HepG2 (cell line): ENCODE measurements at regions not wholly inside any gene's neighbourhood (a gene's known extent, or its start where the extent isn't known, plus 50 kb on each side); places are given as distances from the start of the nearest gene placed in this dataset.

ENCODE experiments used
- BRD4 ChIP-seq: sonication (generic); formaldehyde crosslinking; IDR thresholded peaks from 2 replicates; pipeline ENCODE4 v1.4.0; 2020; ENCODE audit warnings: missing genetic modification reagents
- EP300 ChIP-seq, 3 experiments: sonication (generic) in 1 of 3; formaldehyde crosslinking in 1 of 3; IDR thresholded peaks; 2 replicates each; pipeline versions ENCODE4 v1.5.1 to v1.6.1; 2011 to 2020; ENCODE audit warnings: low read depth in 2 of 3, low read length in 2 of 3, borderline replicate concordance in 1 of 3, improper control_type of control experiment in 1 of 3, mild to moderate bottlenecking in 1 of 3, missing genetic modification reagents in 1 of 3, moderate library complexity in 1 of 3
- GABPA ChIP-seq, 2 experiments: IDR thresholded peaks; 2 replicates each; pipeline ENCODE4 v1.6.1; 2011 to 2016; ENCODE audit warnings: low read depth in 2 of 2, low read length in 1 of 2, missing biosample characterization in 1 of 2, missing genetic modification characterization in 1 of 2
- KDM5A ChIP-seq: fragments of 200-600 bp; sonication (generic); IDR thresholded peaks from 2 replicates; pipeline ENCODE4 v1.7.0; 2018; ENCODE audit warnings: antibody characterized with exemption, mild to moderate bottlenecking, low read length, borderline replicate concordance
- KLF11 ChIP-seq: IDR thresholded peaks from 2 replicates; pipeline ENCODE4 v1.6.1; 2016; ENCODE audit warnings: missing compliant biosample characterization
- MAF1 ChIP-seq: sonication (generic); formaldehyde crosslinking; IDR thresholded peaks from 2 replicates; pipeline ENCODE4 v1.5.0; 2020; ENCODE audit warnings: missing genetic modification reagents, borderline replicate concordance
- POLR2A ChIP-seq, 2 experiments: IDR thresholded peaks; 2 replicates each; pipeline ENCODE4 v1.6.1; 2011; ENCODE audit warnings: low read depth in 2 of 2, low read length in 2 of 2, mild to moderate bottlenecking in 1 of 2, moderate library complexity in 1 of 2; ENCODE audit not compliant: insufficient read depth in 1 of 2
- SETDB1 ChIP-seq: sonication (generic); formaldehyde crosslinking; IDR thresholded peaks from 2 replicates; pipeline ENCODE4 v1.5.1; 2020; ENCODE audit warnings: missing genetic modification reagents, mild to moderate bottlenecking, borderline replicate concordance
- ZNF225 ChIP-seq: sonication (generic); formaldehyde crosslinking; IDR thresholded peaks from 2 replicates; pipeline ENCODE4 v1.4.0; 2020; ENCODE audit warnings: mild to moderate bottlenecking, missing genetic modification reagents
- ZNF24 ChIP-seq: fragments of 450-650 bp; IDR thresholded peaks from 2 replicates; pipeline ENCODE4 v1.6.1; 2017; ENCODE audit warnings: antibody characterized with exemption, mild to moderate bottlenecking
- ZNF333 ChIP-seq: sonication (generic); formaldehyde crosslinking; IDR thresholded peaks from 2 replicates; pipeline ENCODE4 v1.4.0; 2020; ENCODE audit warnings: mild to moderate bottlenecking, missing genetic modification reagents, borderline replicate concordance

DNA sequence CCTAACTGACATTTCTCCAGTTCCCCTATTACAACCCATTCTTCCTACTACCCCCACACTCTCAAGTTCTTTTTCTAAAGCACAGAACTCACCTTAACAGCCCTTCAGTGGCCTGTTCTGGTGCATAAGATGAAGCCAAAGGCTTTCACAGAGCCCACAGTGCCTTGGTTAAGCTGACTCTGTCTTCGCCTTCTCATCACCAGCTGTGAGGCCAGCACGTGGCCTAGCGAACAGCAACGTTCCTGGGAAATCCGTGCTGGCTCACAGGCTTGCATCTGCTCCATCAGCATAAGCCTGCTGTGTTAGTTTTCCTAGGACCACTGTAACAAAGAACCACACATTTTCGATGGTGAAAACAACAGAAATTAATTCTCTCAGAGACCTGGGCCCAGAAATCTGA, 67.9 kb upstream of the LPAR1 start:
- TF ChIP-seq SETDB1: no peak
- no peak for TF ChIP-seq BRD4
- TF ChIP-seq ZNF24: no peak
- no peak for TF ChIP-seq POLR2A (IDR thresholded peaks at IDR 0.05; ENCODE audit: insufficient read depth in 1 of 2, low read depth in 2 of 2, low read length in 2 of 2)
- no peak for TF ChIP-seq EP300 (IDR thresholded peaks at IDR 0.05; ENCODE audit: low read depth in 2 of 2, low read length in 2 of 2)
- no peak for TF ChIP-seq EP300 (CRISPR knock-in tag; IDR thresholded peaks at IDR 0.05; ENCODE audit: borderline replicate concordance)
- no peak for TF ChIP-seq ZNF225
- no peak for TF ChIP-seq MAF1
- no peak for TF ChIP-seq ZNF333 (CRISPR knock-in tag)
- no peak for TF ChIP-seq KDM5A
- no peak for TF ChIP-seq GABPA (IDR thresholded peaks at IDR 0.05; ENCODE audit: low read depth, low read length)
- TF ChIP-seq GABPA (CRISPR knock-in tag; IDR thresholded peaks at IDR 0.05; ENCODE audit: low read depth): no peak
- TF ChIP-seq KLF11 (CRISPR knock-in tag): no peak
